ENCODE measurements at regions not wholly inside any gene's neighbourhood (a gene's known extent, or its start where the extent isn't known, plus 50 kb on each side); places are given as distances from the start of the nearest gene placed in this dataset.

DNA sequence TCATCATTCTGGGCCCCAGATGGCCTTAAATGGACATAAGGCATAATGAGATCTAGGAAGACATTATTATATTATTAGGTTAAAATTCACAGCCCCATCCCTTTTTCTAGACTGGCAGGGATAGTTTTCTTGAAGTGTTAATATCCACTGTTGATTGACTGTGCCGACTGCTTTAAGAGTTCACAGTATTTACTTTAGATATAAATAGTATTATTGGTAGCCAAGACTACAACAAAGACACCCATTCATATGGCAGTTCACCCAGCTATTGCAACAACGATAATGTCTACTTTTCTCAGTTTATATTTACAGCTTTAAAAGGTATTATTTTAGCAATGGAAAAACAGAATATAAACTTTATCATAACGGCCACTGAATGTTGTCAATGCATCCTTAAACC lies 922.2 kb upstream of the POU3F4 start:
- Histone ChIP-seq H3K9me3 (ENCODE audit: low read length) (no peaks in the 10 kb centered on the region), H3K4me1 (ENCODE audit: insufficient read depth, low read length, poor library complexity, severe bottlenecking) (no peaks in the 10 kb centered on the region), H3K27ac (ENCODE audit: low read depth, low read length, poor library complexity, severe bottlenecking) (no peak overlapping the region), H3K9me2 (ENCODE audit: insufficient read depth, low read length) (no peaks in the 10 kb centered on the region), H2AFZ (ENCODE audit: low read length) (no peak overlapping the region), H3K4me2 (ENCODE audit: low read length) (no peak overlapping the region), H4K20me1 (ENCODE audit: insufficient read depth, low read length) (no peaks in the 10 kb centered on the region), H3K36me3 (ENCODE audit: insufficient read depth, low read length) (no peaks in the 10 kb centered on the region), H3K4me3 (ENCODE audit: low read depth, low read length, poor library complexity, severe bottlenecking) (no peak overlapping the region), H3K79me2 (ENCODE audit: insufficient read depth, low read depth, low read length) (no peaks in the 10 kb centered on the region)
- DNase-seq (ENCODE audit: low spot score), result no peak
- CTCF ChIA-PET (ENCODE audit: unreplicated experiment), result no interaction called here
- BruUV-seq (replicated peaks), result no TSS peak
- POLR2A ChIA-PET, result no interaction called here
- no peak for TF ChIP-seq EZH2phosphoT487 (IDR thresholded peaks at IDR 0.05; ENCODE audit: borderline replicate concordance, low read depth, low read length)
- TF ChIP-seq, protein P1, sequence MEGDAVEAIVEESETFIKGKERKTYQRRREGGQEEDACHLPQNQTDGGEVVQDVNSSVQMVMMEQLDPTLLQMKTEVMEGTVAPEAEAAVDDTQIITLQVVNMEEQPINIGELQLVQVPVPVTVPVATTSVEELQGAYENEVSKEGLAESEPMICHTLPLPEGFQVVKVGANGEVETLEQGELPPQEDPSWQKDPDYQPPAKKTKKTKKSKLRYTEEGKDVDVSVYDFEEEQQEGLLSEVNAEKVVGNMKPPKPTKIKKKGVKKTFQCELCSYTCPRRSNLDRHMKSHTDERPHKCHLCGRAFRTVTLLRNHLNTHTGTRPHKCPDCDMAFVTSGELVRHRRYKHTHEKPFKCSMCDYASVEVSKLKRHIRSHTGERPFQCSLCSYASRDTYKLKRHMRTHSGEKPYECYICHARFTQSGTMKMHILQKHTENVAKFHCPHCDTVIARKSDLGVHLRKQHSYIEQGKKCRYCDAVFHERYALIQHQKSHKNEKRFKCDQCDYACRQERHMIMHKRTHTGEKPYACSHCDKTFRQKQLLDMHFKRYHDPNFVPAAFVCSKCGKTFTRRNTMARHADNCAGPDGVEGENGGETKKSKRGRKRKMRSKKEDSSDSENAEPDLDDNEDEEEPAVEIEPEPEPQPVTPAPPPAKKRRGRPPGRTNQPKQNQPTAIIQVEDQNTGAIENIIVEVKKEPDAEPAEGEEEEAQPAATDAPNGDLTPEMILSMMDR (conservative IDR thresholded peaks at IDR 0.05; ENCODE audit: low read length), result no peak
- intact Hi-C loops (cut with micrococcal nuclease; ENCODE audit: unreplicated experiment), result no loop called here

DNA sequence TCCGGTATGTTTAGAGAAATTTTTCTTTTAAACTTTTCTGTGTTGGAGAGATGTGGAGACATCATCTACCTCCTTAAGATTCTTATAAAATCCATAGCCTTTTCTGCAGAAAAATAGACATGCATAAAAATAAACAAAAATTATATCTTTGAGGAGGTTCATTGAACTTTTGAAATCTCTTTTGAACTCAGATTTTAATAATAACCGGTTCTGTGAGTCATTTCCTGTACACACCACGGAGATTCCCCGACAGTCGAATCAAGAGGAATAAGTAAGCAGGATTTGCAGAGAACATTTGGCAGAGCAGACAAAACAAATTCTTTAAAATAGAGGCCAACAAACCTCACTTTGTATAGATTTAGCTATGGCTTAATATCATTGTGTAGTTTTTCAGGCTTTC lies 918.7 kb upstream of the POU3F4 start:
- H3K4me3 ChIP-seq (ENCODE audit: low read depth, low read length, poor library complexity, severe bottlenecking), result no peak overlapping the region
- ChIA-PET CTCF (ENCODE audit: unreplicated experiment) (no interaction called here), POLR2A (no interaction called here)
- no peaks in the 10 kb centered on the region for H3K9me2 ChIP-seq (ENCODE audit: insufficient read depth, low read length)
- no peak overlapping the region for H3K27ac ChIP-seq (ENCODE audit: low read depth, low read length, poor library complexity, severe bottlenecking)
- H3K4me2 ChIP-seq (ENCODE audit: low read length), result no peak overlapping the region
- no peaks in the 10 kb centered on the region for H3K36me3 ChIP-seq (ENCODE audit: insufficient read depth, low read length)
- intact Hi-C loops (cut with micrococcal nuclease; ENCODE audit: unreplicated experiment), result no loop called here
- no peaks in the 10 kb centered on the region for H4K20me1 ChIP-seq (ENCODE audit: insufficient read depth, low read length)
- no peaks in the 10 kb centered on the region for H3K79me2 ChIP-seq (ENCODE audit: insufficient read depth, low read depth, low read length)
- BruUV-seq (replicated peaks), result no TSS peak
- no peak overlapping the region for H2AFZ ChIP-seq (ENCODE audit: low read length)
- no peak for DNase-seq (ENCODE audit: low spot score)
- no peaks in the 10 kb centered on the region for H3K9me3 ChIP-seq (ENCODE audit: low read length)
- no peaks in the 10 kb centered on the region for H3K4me1 ChIP-seq (ENCODE audit: insufficient read depth, low read length, poor library complexity, severe bottlenecking)
- no peak for TF ChIP-seq EZH2phosphoT487 (IDR thresholded peaks at IDR 0.05; ENCODE audit: borderline replicate concordance, low read depth, low read length)
- TF ChIP-seq, protein P1 (conservative IDR thresholded peaks at IDR 0.05; ENCODE audit: low read length), result no peak

DNA sequence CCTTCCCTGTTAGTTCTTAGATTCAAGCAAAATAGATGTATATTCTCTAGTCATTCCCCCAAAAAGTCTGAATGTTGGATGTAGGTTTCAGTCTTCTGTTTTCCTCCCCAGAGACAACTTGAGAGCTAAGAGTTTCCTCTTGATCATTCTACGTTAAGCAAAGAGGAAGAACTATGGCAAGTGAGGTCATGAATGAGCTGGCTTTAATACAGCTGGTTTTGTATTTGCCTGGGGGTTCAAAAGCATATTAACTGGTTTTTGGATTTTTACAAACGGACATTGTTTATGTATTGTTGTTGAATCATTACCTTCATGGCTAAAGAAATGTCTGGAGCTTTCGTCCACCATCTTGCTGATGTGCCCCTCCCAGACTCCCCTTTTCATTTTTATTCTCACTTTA lies 916.7 kb upstream of the POU3F4 start:
- Histone ChIP-seq H3K9me3 (ENCODE audit: low read length) (no peaks in the 10 kb centered on the region), H4K20me1 (ENCODE audit: insufficient read depth, low read length) (no peaks in the 10 kb centered on the region), H3K27ac (ENCODE audit: low read depth, low read length, poor library complexity, severe bottlenecking) (no peak overlapping the region), H3K4me2 (ENCODE audit: low read length) (no peak overlapping the region), H3K4me3 (ENCODE audit: low read depth, low read length, poor library complexity, severe bottlenecking) (no peak overlapping the region), H3K79me2 (ENCODE audit: insufficient read depth, low read depth, low read length) (no peaks in the 10 kb centered on the region), H3K36me3 (ENCODE audit: insufficient read depth, low read length) (no peaks in the 10 kb centered on the region), H2AFZ (ENCODE audit: low read length) (no peak overlapping the region), H3K9me2 (ENCODE audit: insufficient read depth, low read length) (no peaks in the 10 kb centered on the region), H3K4me1 (ENCODE audit: insufficient read depth, low read length, poor library complexity, severe bottlenecking) (no peaks in the 10 kb centered on the region)
- BruUV-seq (replicated peaks), result no TSS peak
- intact Hi-C loops (cut with micrococcal nuclease; ENCODE audit: unreplicated experiment), result no loop called here
- ChIA-PET CTCF (ENCODE audit: unreplicated experiment) (no interaction called here), POLR2A (no interaction called here)
- TF ChIP-seq, protein P1 (conservative IDR thresholded peaks at IDR 0.05; ENCODE audit: low read length), result no peak
- no peak for TF ChIP-seq EZH2phosphoT487 (IDR thresholded peaks at IDR 0.05; ENCODE audit: borderline replicate concordance, low read depth, low read length)
- DNase-seq (ENCODE audit: low spot score), result no peak
